ENCODE measurements at regions not wholly inside any gene's neighbourhood (a gene's known extent, or its start where the extent isn't known, plus 50 kb on each side); places are given as distances from the start of the nearest gene placed in this dataset.

- no peak overlapping the region for H3K4me2 ChIP-seq (ENCODE audit: low read length)
- no peaks in the 10 kb centered on the region for H3K27me3 ChIP-seq (ENCODE audit: insufficient read depth, low read length)
- no peaks in the 10 kb centered on the region for H3K79me2 ChIP-seq (ENCODE audit: insufficient read depth, low read length)
- H3K4me1 ChIP-seq (ENCODE audit: insufficient read depth, low read length, severe bottlenecking): no peaks in the 10 kb centered on the region
- H3K27ac ChIP-seq (ENCODE audit: low read depth, low read length, poor library complexity, severe bottlenecking): no peak overlapping the region
- no peak overlapping the region for H2AFZ ChIP-seq (ENCODE audit: low read length)
- no peak overlapping the region for H3K4me3 ChIP-seq (ENCODE audit: low read depth, low read length, poor library complexity, severe bottlenecking)
- H3K9me3 ChIP-seq (ENCODE audit: low read length): no peaks in the 10 kb centered on the region
- H3F3A ChIP-seq (ENCODE audit: insufficient read depth, low read length): no peaks in the 10 kb centered on the region
- H3K9ac ChIP-seq (ENCODE audit: low read length): no peak overlapping the region
- TF ChIP-seq EZH2 (IDR thresholded peaks at IDR 0.05; ENCODE audit: borderline replicate concordance, low read length) (no peak), CTCF (IDR thresholded peaks at IDR 0.05; ENCODE audit: low read length) (no peak)
- no peaks in the 10 kb centered on the region for H3K36me3 ChIP-seq (ENCODE audit: insufficient read depth, low read length)
- no peaks in the 10 kb centered on the region for H3K9me2 ChIP-seq (ENCODE audit: low read depth, low read length)
- H4K20me1 ChIP-seq (ENCODE audit: insufficient read depth, low read length): no peaks in the 10 kb centered on the region
These were observed 713.2 kb downstream of the KCNJ2 start for GRCh38 chr17:70882504-70882903.

- H3F3A ChIP-seq (ENCODE audit: insufficient read depth, low read length): no peaks in the 10 kb centered on the region
- no peaks in the 10 kb centered on the region for H3K4me1 ChIP-seq (ENCODE audit: insufficient read depth, low read length, severe bottlenecking)
- no peaks in the 10 kb centered on the region; the same call in 1 of the 2 replicates for H4K20me1 ChIP-seq (ENCODE audit: insufficient read depth, low read length)
- no peak overlapping the region for H3K9ac ChIP-seq (ENCODE audit: low read length)
- H2AFZ ChIP-seq (ENCODE audit: low read length): no peak overlapping the region
- no peaks in the 10 kb centered on the region for H3K9me2 ChIP-seq (ENCODE audit: low read depth, low read length)
- no peaks in the 10 kb centered on the region for H3K36me3 ChIP-seq (ENCODE audit: insufficient read depth, low read length)
- no peaks in the 10 kb centered on the region for H3K79me2 ChIP-seq (ENCODE audit: insufficient read depth, low read length)
- H3K27ac ChIP-seq (ENCODE audit: low read depth, low read length, poor library complexity, severe bottlenecking): no peak overlapping the region
- no peak overlapping the region for H3K4me2 ChIP-seq (ENCODE audit: low read length)
- no peaks in the 10 kb centered on the region for H3K27me3 ChIP-seq (ENCODE audit: insufficient read depth, low read length)
- no peaks in the 10 kb centered on the region for H3K9me3 ChIP-seq (ENCODE audit: low read length)
- H3K4me3 ChIP-seq (ENCODE audit: low read depth, low read length, poor library complexity, severe bottlenecking): no peak overlapping the region
- TF ChIP-seq CTCF (IDR thresholded peaks at IDR 0.05; ENCODE audit: low read length): no peak
- TF ChIP-seq EZH2 (IDR thresholded peaks at IDR 0.05; ENCODE audit: borderline replicate concordance, low read length): no peak
These were observed 717.3 kb downstream of the KCNJ2 start for GRCh38 chr17:70886648-70887047.

- Histone ChIP-seq H3K79me2 (ENCODE audit: insufficient read depth, low read length) (no peaks in the 10 kb centered on the region), H3F3A (ENCODE audit: insufficient read depth, low read length) (no peaks in the 10 kb centered on the region), H3K4me2 (ENCODE audit: low read length) (no peak overlapping the region), H2AFZ (ENCODE audit: low read length) (no peak overlapping the region), H3K9me2 (ENCODE audit: low read depth, low read length) (no peaks in the 10 kb centered on the region), H3K4me3 (ENCODE audit: low read depth, low read length, poor library complexity, severe bottlenecking) (no peak overlapping the region), H3K36me3 (ENCODE audit: insufficient read depth, low read length) (no peaks in the 10 kb centered on the region), H3K9me3 (ENCODE audit: low read length) (no peaks in the 10 kb centered on the region), H3K4me1 (ENCODE audit: insufficient read depth, low read length, severe bottlenecking) (no peaks in the 10 kb centered on the region), H3K27ac (ENCODE audit: low read depth, low read length, poor library complexity, severe bottlenecking) (no peak overlapping the region), H4K20me1 (ENCODE audit: insufficient read depth, low read length) (no peaks in the 10 kb centered on the region; the same call in 1 of the 2 replicates), H3K9ac (ENCODE audit: low read length) (no peak overlapping the region), H3K27me3 (ENCODE audit: insufficient read depth, low read length) (no peaks in the 10 kb centered on the region)
- TF ChIP-seq CTCF (IDR thresholded peaks at IDR 0.05; ENCODE audit: low read length): no peak
- no peak for TF ChIP-seq EZH2 (IDR thresholded peaks at IDR 0.05; ENCODE audit: borderline replicate concordance, low read length)
These were observed 719.0 kb downstream of the KCNJ2 start for GRCh38 chr17:70888324-70888723.

Measured in OCI-LY1 (cell line).